ENCODE measurements at regions not wholly inside any gene's neighbourhood (a gene's known extent, or its start where the extent isn't known, plus 50 kb on each side); places are given as distances from the start of the nearest gene placed in this dataset.
"Not testable (repeated sequence)": the region's sequence is repeated elsewhere in the genome, so short reads cannot be mapped to it uniquely, and the experiment has no call there.

GRCh38 chr3:194956697-194957396 is 271.2 kb downstream of the FAM43A start:
- H3K36me3 ChIP-seq (ENCODE audit: control insufficient read depth, insufficient read depth, low read length): no peaks in the 10 kb centered on the region

GRCh38 chr3:194957743-194958240 is 272.1 kb downstream of the FAM43A start:
- H3K4me3 ChIP-seq (ENCODE audit: low read depth, low read length): no peak overlapping the region
- peaks cover 9% of the 10 kb centered on the region for H3K27me3 ChIP-seq (ENCODE audit: control insufficient read depth, insufficient read depth, low read length)
- no peak for DNase-seq (ENCODE audit: low read depth)
- TF ChIP-seq CTCF (IDR thresholded peaks at IDR 0.05; ENCODE audit: insufficient read depth, low read length, poor library complexity, severe bottlenecking): no peak
- H3K36me3 ChIP-seq (ENCODE audit: control insufficient read depth, insufficient read depth, low read length): no peaks in the 10 kb centered on the region

More at GRCh38 chr3:194956697-194957396, 271.2 kb downstream of the FAM43A start:
- no peak overlapping the region for H3K4me3 ChIP-seq (ENCODE audit: low read depth, low read length)
- TF ChIP-seq CTCF (IDR thresholded peaks at IDR 0.05; ENCODE audit: insufficient read depth, low read length, poor library complexity, severe bottlenecking): no peak
- H3K27me3 ChIP-seq (ENCODE audit: control insufficient read depth, insufficient read depth, low read length): peaks cover 11% of the 10 kb centered on the region
- no peak for DNase-seq (ENCODE audit: low read depth)

GRCh38 chr3:194959217-194959616 is 273.5 kb downstream of the FAM43A start:
- no peak for DNase-seq (ENCODE audit: low read depth)
- TF ChIP-seq CTCF (IDR thresholded peaks at IDR 0.05; ENCODE audit: insufficient read depth, low read length, poor library complexity, severe bottlenecking): no peak
- Histone ChIP-seq H3K4me3 (ENCODE audit: low read depth, low read length) (no peak overlapping the region), H3K27me3 (ENCODE audit: control insufficient read depth, insufficient read depth, low read length) (peaks cover 9% of the 10 kb centered on the region), H3K36me3 (ENCODE audit: control insufficient read depth, insufficient read depth, low read length) (no peaks in the 10 kb centered on the region)

GRCh38 chr3:194959666-194960065 is 274.0 kb downstream of the FAM43A start:
- H3K4me3 ChIP-seq (ENCODE audit: low read depth, low read length); H3K36me3 ChIP-seq (ENCODE audit: control insufficient read depth, insufficient read depth, low read length); DNase-seq (ENCODE audit: low read depth); H3K27me3 ChIP-seq (ENCODE audit: control insufficient read depth, insufficient read depth, low read length): not testable (repeated sequence)

- H3K27me3 ChIP-seq (ENCODE audit: control insufficient read depth, insufficient read depth, low read length): peaks cover 9% of the 10 kb centered on the region
- no peak for TF ChIP-seq CTCF (IDR thresholded peaks at IDR 0.05; ENCODE audit: insufficient read depth, low read length, poor library complexity, severe bottlenecking)
- H3K36me3 ChIP-seq (ENCODE audit: control insufficient read depth, insufficient read depth, low read length): no peaks in the 10 kb centered on the region
- no peak overlapping the region for H3K4me3 ChIP-seq (ENCODE audit: low read depth, low read length)
- no peak for DNase-seq (ENCODE audit: low read depth)
Observed at GRCh38 chr3:194960446-194961032, 274.9 kb downstream of the FAM43A start.

- peaks cover 9% of the 10 kb centered on the region for H3K27me3 ChIP-seq (ENCODE audit: control insufficient read depth, insufficient read depth, low read length)
- no peaks in the 10 kb centered on the region for H3K36me3 ChIP-seq (ENCODE audit: control insufficient read depth, insufficient read depth, low read length)
- DNase-seq (ENCODE audit: low read depth): no peak
- TF ChIP-seq CTCF (IDR thresholded peaks at IDR 0.05; ENCODE audit: insufficient read depth, low read length, poor library complexity, severe bottlenecking): no peak
- H3K4me3 ChIP-seq (ENCODE audit: low read depth, low read length): no peak overlapping the region
Observed at GRCh38 chr3:194961149-194961548, 275.5 kb downstream of the FAM43A start.
